ENCODE measurements at regions not wholly inside any gene's neighbourhood (a gene's known extent, or its start where the extent isn't known, plus 50 kb on each side); places are given as distances from the start of the nearest gene placed in this dataset.

DNA sequence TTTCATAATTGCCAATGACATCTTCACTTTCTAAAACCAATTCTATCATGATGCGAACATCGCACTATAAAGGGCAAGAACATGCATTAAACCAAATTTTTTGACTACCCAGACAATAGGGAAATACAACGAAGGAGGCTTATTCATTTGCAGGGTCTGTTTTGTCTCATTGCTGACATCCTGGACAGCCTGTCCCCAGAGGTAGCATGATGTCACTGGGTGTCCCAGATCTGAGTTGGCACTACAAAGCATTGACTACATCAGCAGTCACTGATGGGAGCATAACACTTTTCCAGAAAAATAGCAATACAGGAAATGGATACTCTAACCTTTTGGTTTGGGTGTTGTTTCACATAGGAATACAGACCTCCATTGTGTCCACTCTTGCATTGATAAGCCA, 180.3 kb downstream of the TMEM182 start:
- H3K4me2 ChIP-seq (ENCODE audit: insufficient read depth, low read length, poor library complexity, severe bottlenecking), result no peak overlapping the region
- no peak overlapping the region for H2BK15ac ChIP-seq (ENCODE audit: low read length)
- H4K8ac ChIP-seq (ENCODE audit: low read depth, low read length), result no peak overlapping the region
- DNase-seq (ENCODE audit: low spot score), result no peak
- no peak overlapping the region for H2AK5ac ChIP-seq (ENCODE audit: low read depth, low read length)
- H3K27me3 ChIP-seq (ENCODE audit: control insufficient read depth in 3 of 3, insufficient read depth in 3 of 3, low read depth in 1 of 3, low read length in 3 of 3), result no peaks in the 10 kb centered on the region
- no peak overlapping the region for H3K4me3 ChIP-seq (ENCODE audit: low read length in 2 of 2)
- H3K9me3 ChIP-seq (replicated peaks in 1 of 2; ENCODE audit: control insufficient read depth in 2 of 2, insufficient read depth in 1 of 2, low read depth in 1 of 2, low read length in 2 of 2), result peaks cover 0 to 13% of the 10 kb centered on the region in 2 donors
- no CpG with 5 or more reads among the region's 3 CpGs for WGBS, 2 donors (ENCODE audit: extremely low coverage in 2 of 2, insufficient read length in 2 of 2, insufficient replicate concordance in 1 of 2)
- H2BK120ac ChIP-seq (ENCODE audit: low read depth, low read length), result no peak overlapping the region
- no peak overlapping the region for H2BK12ac ChIP-seq (ENCODE audit: low read length)
- no peaks in the 10 kb centered on the region for H3K36me3 ChIP-seq (replicated peaks in 1 of 2; ENCODE audit: control insufficient read depth in 2 of 2, insufficient read depth in 2 of 2, low read length in 2 of 2)
- no peak overlapping the region for H2BK5ac ChIP-seq (ENCODE audit: low read length)
- no peak overlapping the region for H4K91ac ChIP-seq (ENCODE audit: low read depth, low read length, poor library complexity)
- H2AFZ ChIP-seq (ENCODE audit: low read length), result no peak overlapping the region
- H3K18ac ChIP-seq (ENCODE audit: low read length), result no peak overlapping the region
- H3K4ac ChIP-seq (ENCODE audit: low read length), result no peak overlapping the region
- no peak overlapping the region for H3K9ac ChIP-seq (ENCODE audit: low read depth, low read length, poor library complexity)
- no peak overlapping the region for H3K14ac ChIP-seq (ENCODE audit: low read length)
- H3K4me1 ChIP-seq (ENCODE audit: control insufficient read depth in 2 of 2, insufficient read depth in 1 of 2, low read depth in 1 of 2, low read length in 2 of 2), result peaks cover 0 to 4% of the 10 kb centered on the region in 2 donors
- H3K27ac ChIP-seq (replicated peaks; ENCODE audit: low read length), result no peak overlapping the region
- no peak overlapping the region for H3K23ac ChIP-seq (ENCODE audit: low read depth, low read length, poor library complexity)
- H3K79me1 ChIP-seq (ENCODE audit: low read depth, low read length), result no peaks in the 10 kb centered on the region

DNA sequence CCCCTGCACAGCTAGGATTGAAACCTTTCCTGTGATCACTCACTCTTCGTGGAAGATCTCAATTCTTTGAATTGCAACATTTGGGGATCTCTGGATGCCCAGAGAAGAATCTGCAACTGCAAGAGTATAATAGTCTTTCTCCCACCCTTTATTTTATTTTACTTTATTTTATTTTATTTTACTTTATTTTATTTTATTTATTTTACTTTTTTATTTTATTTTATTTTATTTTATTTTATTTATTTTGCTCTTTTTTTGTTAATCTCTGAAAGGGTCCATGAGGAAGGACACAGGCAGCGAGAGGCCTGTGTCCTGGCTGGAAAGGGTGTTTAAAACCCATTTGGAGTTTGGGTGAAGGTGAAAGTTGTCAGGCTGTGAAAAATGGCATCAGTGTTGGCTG, 181.4 kb downstream of the TMEM182 start:
- no peak overlapping the region for H2BK12ac ChIP-seq (ENCODE audit: low read length)
- no peak overlapping the region for H3K23ac ChIP-seq (ENCODE audit: low read depth, low read length, poor library complexity)
- H3K79me1 ChIP-seq (ENCODE audit: low read depth, low read length), result no peaks in the 10 kb centered on the region
- H4K8ac ChIP-seq (ENCODE audit: low read depth, low read length), result no peak overlapping the region
- H3K27ac ChIP-seq (replicated peaks; ENCODE audit: low read length), result no peak overlapping the region
- WGBS, 2 donors (ENCODE audit: extremely low coverage in 2 of 2, insufficient read length in 2 of 2, insufficient replicate concordance in 1 of 2), result no CpG with 5 or more reads among the region's 2 CpGs
- no peak overlapping the region for H3K4ac ChIP-seq (ENCODE audit: low read length)
- H3K4me3 ChIP-seq (ENCODE audit: low read length in 2 of 2), result no peak overlapping the region
- H3K36me3 ChIP-seq (replicated peaks in 1 of 2; ENCODE audit: control insufficient read depth in 2 of 2, insufficient read depth in 2 of 2, low read length in 2 of 2), result no peaks in the 10 kb centered on the region
- no peak overlapping the region for H2BK5ac ChIP-seq (ENCODE audit: low read length)
- no peak overlapping the region for H3K14ac ChIP-seq (ENCODE audit: low read length)
- no peak for DNase-seq (ENCODE audit: low spot score)
- peaks cover 0 to 13% of the 10 kb centered on the region in 2 donors for H3K9me3 ChIP-seq (replicated peaks in 1 of 2; ENCODE audit: control insufficient read depth in 2 of 2, insufficient read depth in 1 of 2, low read depth in 1 of 2, low read length in 2 of 2)
- no peak overlapping the region for H2AFZ ChIP-seq (ENCODE audit: low read length)
- H3K4me2 ChIP-seq (ENCODE audit: insufficient read depth, low read length, poor library complexity, severe bottlenecking), result no peak overlapping the region
- H2BK120ac ChIP-seq (ENCODE audit: low read depth, low read length), result no peak overlapping the region
- no peak overlapping the region for H3K9ac ChIP-seq (ENCODE audit: low read depth, low read length, poor library complexity)
- H3K4me1 ChIP-seq (ENCODE audit: control insufficient read depth in 2 of 2, insufficient read depth in 1 of 2, low read depth in 1 of 2, low read length in 2 of 2), result peaks cover 0 to 4% of the 10 kb centered on the region in 2 donors
- no peak overlapping the region for H3K18ac ChIP-seq (ENCODE audit: low read length)
- H2AK5ac ChIP-seq (ENCODE audit: low read depth, low read length), result no peak overlapping the region
- no peak overlapping the region for H4K91ac ChIP-seq (ENCODE audit: low read depth, low read length, poor library complexity)
- H2BK15ac ChIP-seq (ENCODE audit: low read length), result no peak overlapping the region
- no peaks in the 10 kb centered on the region for H3K27me3 ChIP-seq (ENCODE audit: control insufficient read depth in 3 of 3, insufficient read depth in 3 of 3, low read depth in 1 of 3, low read length in 3 of 3)

DNA sequence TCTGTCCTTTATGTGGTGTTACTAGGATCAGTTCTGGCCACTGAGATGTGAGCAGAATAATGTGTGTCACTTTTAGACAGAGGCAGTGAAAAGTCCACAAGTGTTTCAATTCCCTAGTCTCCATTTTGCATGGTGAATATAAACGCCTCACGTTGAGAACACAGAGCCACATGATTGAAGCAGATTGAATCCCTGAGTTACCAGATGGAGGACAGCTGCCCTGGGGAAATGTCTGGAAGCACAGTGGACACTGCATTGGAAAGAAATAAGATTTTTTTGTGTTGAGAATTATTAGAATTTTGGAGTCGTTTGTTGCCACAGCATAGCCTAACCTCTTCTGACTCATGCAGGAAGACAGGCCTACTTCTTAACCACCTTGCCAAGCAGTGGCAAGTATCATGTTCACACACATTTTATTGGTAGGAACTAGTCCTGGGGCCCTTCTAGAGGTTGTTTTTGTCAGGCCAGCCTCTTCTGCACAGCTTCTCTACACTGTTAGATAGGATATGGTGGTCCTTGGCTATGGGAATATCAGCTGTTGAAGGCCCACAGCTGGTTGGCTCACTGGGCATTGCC, 188.6 kb downstream of the TMEM182 start:
- peaks cover 0 to 4% of the 10 kb centered on the region in 2 donors for H3K4me1 ChIP-seq (ENCODE audit: control insufficient read depth in 2 of 2, insufficient read depth in 1 of 2, low read depth in 1 of 2, low read length in 2 of 2)
- H2AFZ ChIP-seq (ENCODE audit: low read length), result peak overlapping the region; percentile 36
- H3K23ac ChIP-seq (ENCODE audit: low read depth, low read length, poor library complexity), result no peak overlapping the region
- no peak overlapping the region for H3K4me2 ChIP-seq (ENCODE audit: insufficient read depth, low read length, poor library complexity, severe bottlenecking)
- no peak overlapping the region for H2AK5ac ChIP-seq (ENCODE audit: low read depth, low read length)
- no peak overlapping the region for H3K27ac ChIP-seq (replicated peaks; ENCODE audit: low read length)
- no peak overlapping the region for H3K4me3 ChIP-seq (ENCODE audit: low read length in 2 of 2)
- H3K36me3 ChIP-seq (replicated peaks in 1 of 2; ENCODE audit: control insufficient read depth in 2 of 2, insufficient read depth in 2 of 2, low read length in 2 of 2), result no peaks in the 10 kb centered on the region
- H3K18ac ChIP-seq (ENCODE audit: low read length), result no peak overlapping the region
- DNase-seq (ENCODE audit: low spot score), result no peak
- H3K9me3 ChIP-seq (replicated peaks in 1 of 2; ENCODE audit: control insufficient read depth in 2 of 2, insufficient read depth in 1 of 2, low read depth in 1 of 2, low read length in 2 of 2), result no peaks in the 10 kb centered on the region
- no peak overlapping the region for H4K8ac ChIP-seq (ENCODE audit: low read depth, low read length)
- no peaks in the 10 kb centered on the region for H3K27me3 ChIP-seq (ENCODE audit: control insufficient read depth in 3 of 3, insufficient read depth in 3 of 3, low read depth in 1 of 3, low read length in 3 of 3)
- no peaks in the 10 kb centered on the region for H3K79me1 ChIP-seq (ENCODE audit: low read depth, low read length)
- H3K4ac ChIP-seq (ENCODE audit: low read length), result no peak overlapping the region
- H2BK120ac ChIP-seq (ENCODE audit: low read depth, low read length), result no peak overlapping the region
- H2BK5ac ChIP-seq (ENCODE audit: low read length), result no peak overlapping the region
- no peak overlapping the region for H4K91ac ChIP-seq (ENCODE audit: low read depth, low read length, poor library complexity)
- no CpG with 5 or more reads among the region's 3 CpGs for WGBS, 2 donors (ENCODE audit: extremely low coverage in 2 of 2, insufficient read length in 2 of 2, insufficient replicate concordance in 1 of 2)
- no peak overlapping the region for H3K9ac ChIP-seq (ENCODE audit: low read depth, low read length, poor library complexity)
- H2BK12ac ChIP-seq (ENCODE audit: low read length), result no peak overlapping the region
- H3K14ac ChIP-seq (ENCODE audit: low read length), result no peak overlapping the region
- H2BK15ac ChIP-seq (ENCODE audit: low read length), result no peak overlapping the region

DNA sequence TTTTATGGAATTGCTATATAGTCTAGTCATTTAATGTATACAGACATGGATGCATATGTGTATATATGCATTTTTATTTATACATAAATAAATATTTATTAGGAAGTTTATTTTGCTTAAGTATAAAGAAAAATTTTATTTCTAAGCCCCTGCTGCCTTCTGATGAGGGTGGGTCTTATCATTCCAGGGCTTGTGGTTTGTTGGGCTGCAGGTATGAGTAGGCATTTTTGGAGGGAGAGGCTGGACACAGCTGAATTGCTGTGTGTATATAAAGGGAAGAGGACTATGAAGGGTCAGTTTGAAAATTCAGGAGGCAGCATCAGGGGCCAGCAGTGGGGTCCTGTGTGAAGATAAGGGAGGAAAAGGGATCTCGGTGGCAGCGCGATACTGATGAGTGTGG, 189.4 kb downstream of the TMEM182 start:
- H4K91ac ChIP-seq (ENCODE audit: low read depth, low read length, poor library complexity), result no peak overlapping the region
- peaks cover 0 to 4% of the 10 kb centered on the region in 2 donors for H3K4me1 ChIP-seq (ENCODE audit: control insufficient read depth in 2 of 2, insufficient read depth in 1 of 2, low read depth in 1 of 2, low read length in 2 of 2)
- no peak overlapping the region for H3K23ac ChIP-seq (ENCODE audit: low read depth, low read length, poor library complexity)
- no peak overlapping the region for H2BK12ac ChIP-seq (ENCODE audit: low read length)
- H2BK120ac ChIP-seq (ENCODE audit: low read depth, low read length), result no peak overlapping the region
- no peak overlapping the region for H4K8ac ChIP-seq (ENCODE audit: low read depth, low read length)
- H3K79me1 ChIP-seq (ENCODE audit: low read depth, low read length), result no peaks in the 10 kb centered on the region
- no peaks in the 10 kb centered on the region for H3K27me3 ChIP-seq (ENCODE audit: control insufficient read depth in 3 of 3, insufficient read depth in 3 of 3, low read depth in 1 of 3, low read length in 3 of 3)
- no peak overlapping the region for H2AK5ac ChIP-seq (ENCODE audit: low read depth, low read length)
- H3K4ac ChIP-seq (ENCODE audit: low read length), result no peak overlapping the region
- no peak for DNase-seq (ENCODE audit: low spot score)
- no peaks in the 10 kb centered on the region for H3K9me3 ChIP-seq (replicated peaks in 1 of 2; ENCODE audit: control insufficient read depth in 2 of 2, insufficient read depth in 1 of 2, low read depth in 1 of 2, low read length in 2 of 2)
- no peak overlapping the region for H2BK15ac ChIP-seq (ENCODE audit: low read length)
- WGBS, 2 donors (ENCODE audit: extremely low coverage in 2 of 2, insufficient read length in 2 of 2, insufficient replicate concordance in 1 of 2), result no CpG with 5 or more reads among the region's 3 CpGs
- no peak overlapping the region for H3K14ac ChIP-seq (ENCODE audit: low read length)
- H2BK5ac ChIP-seq (ENCODE audit: low read length), result no peak overlapping the region
- H3K27ac ChIP-seq (replicated peaks; ENCODE audit: low read length), result no peak overlapping the region
- no peak overlapping the region for H3K9ac ChIP-seq (ENCODE audit: low read depth, low read length, poor library complexity)
- no peak overlapping the region for H3K4me2 ChIP-seq (ENCODE audit: insufficient read depth, low read length, poor library complexity, severe bottlenecking)
- H3K18ac ChIP-seq (ENCODE audit: low read length), result no peak overlapping the region
- no peaks in the 10 kb centered on the region for H3K36me3 ChIP-seq (replicated peaks in 1 of 2; ENCODE audit: control insufficient read depth in 2 of 2, insufficient read depth in 2 of 2, low read length in 2 of 2)
- no peak overlapping the region for H2AFZ ChIP-seq (ENCODE audit: low read length)
- no peak overlapping the region for H3K4me3 ChIP-seq (ENCODE audit: low read length in 2 of 2)

Measured in neuronal stem cell (in vitro differentiated cells).